GM12878 (cell line): ENCODE measurements at regions not wholly inside any gene's neighbourhood (a gene's known extent, or its start where the extent isn't known, plus 50 kb on each side); places are given as distances from the start of the nearest gene placed in this dataset.

ENCODE experiments used
- ATAC-seq: fragments of 200-7000 bp; cut with Tn5 transposase; 3 replicates; pipeline ENCODE4 v1.9.1; 2020; ENCODE audit warnings: mild to moderate bottlenecking, moderate library complexity
- BruUV-seq: library from RNA; stranded (reverse); fragments of 400-500 nt; replicated peaks from 2 replicates; lab custom pipeline; 2021; lab: Mats Ljungman, UMichigan
- CTCF ChIA-PET: fragments of 300-600 bp; sonication (Branson Sonifier 250); formaldehyde crosslinking; extraction: SDS; loops from one replicate; lab custom pipeline; 2021; ENCODE audit warnings: inconsistent platforms; lab: Yijun Ruan, JAX
- POLR2A ChIA-PET: fragments of 350-600 bp; formaldehyde crosslinking; extraction: SDS; loops from one replicate; lab custom pipeline; 2021; ENCODE audit warnings: inconsistent platforms; lab: Charles Lee
- RAD21 ChIA-PET: fragments of 300-600 bp; sonication (Branson Sonifier 250); formaldehyde crosslinking; loops from one replicate; lab custom pipeline; 2023; ENCODE audit warnings: antibody characterized with exemption; ENCODE audit not compliant: unreplicated experiment; lab: Charles Lee
- SMC1A ChIA-PET: fragments of 300-600 bp; sonication (Branson Sonifier 250); formaldehyde crosslinking; loops from one replicate; lab custom pipeline; 2023; ENCODE audit not compliant: unreplicated experiment, uncharacterized antibody; lab: Charles Lee
- DNase-seq: peaks from one replicate; pipeline ENCODE4 v3.0.0-alpha.2; 2011; ENCODE audit warnings: low read depth, low spot score
- FAIRE-seq: peaks from 3 replicates; lab custom pipeline; 2011; peaks lifted over from hg19 to GRCh38; lab: Jason Lieb, UNC
- H2AFZ ChIP-seq: 2 replicates; pipeline ENCODE4 v1.6.0; 2011; ENCODE audit warnings: low read depth, low read length, control low read depth; ENCODE audit not compliant: control insufficient read depth
- H3K27ac ChIP-seq: 2 replicates; pipeline ENCODE4 v1.5.1; 2011; ENCODE audit warnings: control low read depth; ENCODE audit not compliant: control insufficient read depth, insufficient read depth
- H3K27me3 ChIP-seq, 2 experiments: replicated peaks in 1 of 2; 2 replicates each; pipeline versions ENCODE4 v1.6.0 to v1.6.1; 2011; ENCODE audit warnings: low read length in 1 of 2; ENCODE audit not compliant: control insufficient read depth in 2 of 2, insufficient read depth in 2 of 2
- H3K36me3 ChIP-seq, 2 experiments: 2 replicates each; pipeline ENCODE4 v1.5.1; 2011; ENCODE audit warnings: low read length in 1 of 2; ENCODE audit not compliant: control insufficient read depth in 2 of 2, insufficient read depth in 2 of 2
- H3K4me1 ChIP-seq: 2 replicates; pipeline ENCODE4 v1.6.1; 2011; ENCODE audit warnings: mild to moderate bottlenecking, low read length, moderate library complexity, mixed read lengths; ENCODE audit not compliant: control insufficient read depth, insufficient read depth
- H3K4me2 ChIP-seq: 2 replicates; pipeline ENCODE4 v1.6.0; 2011; ENCODE audit warnings: control low read depth; ENCODE audit not compliant: control insufficient read depth, insufficient read depth
- H3K4me3 ChIP-seq: fragments of 200-600 bp; sonication (generic); 2 replicates; pipeline ENCODE4 v1.5.1; 2016
- H3K79me2 ChIP-seq: 2 replicates; pipeline ENCODE4 v1.6.0; 2011; ENCODE audit warnings: low read length; ENCODE audit not compliant: control insufficient read depth, insufficient read depth
- H3K9ac ChIP-seq: 2 replicates; pipeline ENCODE4 v1.8.0; 2011; ENCODE audit warnings: low read length, control low read depth, mixed read lengths; ENCODE audit not compliant: control insufficient read depth, insufficient read depth
- H3K9me3 ChIP-seq: replicated peaks from 3 replicates; pipeline ENCODE4 v1.5.1; 2011; ENCODE audit warnings: mild to moderate bottlenecking, low read length; ENCODE audit not compliant: control insufficient read depth, insufficient read depth
- H4K20me1 ChIP-seq: 2 replicates; pipeline ENCODE4 v1.6.0; 2011; ENCODE audit not compliant: control insufficient read depth, insufficient read depth
- ELK1 ChIP-seq: IDR thresholded peaks from 2 replicates; pipeline ENCODE4 v1.6.1; 2012; ENCODE audit warnings: low read depth, low read length, improper control_type of control experiment
- GABPA ChIP-seq: IDR thresholded peaks from 2 replicates; pipeline ENCODE4 v1.6.1; 2014; ENCODE audit warnings: antibody characterized with exemption, low read depth, mild to moderate bottlenecking, inconsistent platforms
- KDM1A ChIP-seq: fragments of 200-600 bp; sonication (generic); IDR thresholded peaks from 2 replicates; pipeline ENCODE4 v1.6.1; 2016; ENCODE audit warnings: borderline replicate concordance
- MTA2 ChIP-seq: fragments of 450-650 bp; IDR thresholded peaks from 2 replicates; pipeline ENCODE4 v1.6.1; 2016; ENCODE audit warnings: low read depth, mild to moderate bottlenecking, moderate library complexity
- MTA3 ChIP-seq: IDR thresholded peaks from 2 replicates; pipeline ENCODE4 v1.6.1; 2012; ENCODE audit warnings: low read length, inconsistent platforms, borderline replicate concordance
- SIX5 ChIP-seq: IDR thresholded peaks from 2 replicates; pipeline ENCODE4 v1.6.1; 2011; ENCODE audit warnings: mild to moderate bottlenecking, low read depth, low read length, moderate library complexity; ENCODE audit not compliant: severe bottlenecking
- TCF7 ChIP-seq: IDR thresholded peaks from 2 replicates; pipeline ENCODE4 v1.6.1; 2014; ENCODE audit warnings: antibody characterized with exemption, borderline replicate concordance
- USF1 ChIP-seq: IDR thresholded peaks from 2 replicates; pipeline ENCODE4 v1.6.1; 2011; ENCODE audit warnings: borderline replicate concordance, low read depth, mild to moderate bottlenecking, moderate library complexity, mixed read lengths, low read length; ENCODE audit not compliant: insufficient read depth; ENCODE audit errors: extremely low read length
- ZNF622 ChIP-seq: fragments of 450-650 bp; IDR thresholded peaks from 2 replicates; pipeline ENCODE4 v1.6.1; 2017; ENCODE audit warnings: mild to moderate bottlenecking, inconsistent platforms
- in situ Hi-C: fragments of 300-500 bp; cut with MboI; formaldehyde crosslinking; loops from 9 replicates; pipeline ENCODE4 v1.14.3; 2018; ENCODE audit warnings: mixed read lengths
- intact Hi-C: fragments of 100-400 bp; cut with micrococcal nuclease; formaldehyde crosslinking; loops from one replicate; pipeline ENCODE4 v1.14.2; 2022; ENCODE audit not compliant: unreplicated experiment
- TF ChIP-seq, protein P1 (sequence below): fragments of 450-650 bp; IDR thresholded peaks from 2 replicates; pipeline ENCODE4 v1.6.1; 2017; ENCODE audit warnings: borderline replicate concordance

DNA sequence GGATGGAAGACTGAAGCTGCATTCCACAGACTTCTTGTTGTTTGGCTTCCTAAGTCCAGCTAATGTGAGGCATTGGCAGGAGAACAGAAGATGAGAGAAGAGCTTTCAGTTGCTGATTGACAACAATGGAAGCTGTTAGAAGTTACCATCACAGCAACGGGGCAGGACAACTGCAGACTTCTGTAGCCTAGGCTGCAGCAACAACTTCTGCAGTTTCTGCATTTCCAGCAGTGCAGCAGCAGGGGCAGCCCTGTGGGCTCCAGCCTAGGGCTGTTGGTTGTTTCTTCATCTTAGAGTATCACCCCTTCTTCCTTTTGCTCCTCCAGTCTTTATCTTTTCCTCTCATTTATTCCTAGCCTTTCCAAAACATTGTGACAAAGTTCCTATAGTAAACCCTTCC, 528.8 kb upstream of the PTGER4 start (continued):
- TF ChIP-seq ELK1 = no peak

GRCh38 chr5:40141896-40142295, 537.8 kb upstream of the PTGER4 start:
- Histone ChIP-seq H2AFZ (no peak overlapping the region), H4K20me1 (no peaks in the 10 kb centered on the region), H3K9ac (no peak overlapping the region), H3K4me3 (no peak overlapping the region), H3K27me3 (no peaks in the 10 kb centered on the region; a peak in 1 of 4 replicates), H3K27ac (no peak overlapping the region), H3K9me3 (no peaks in the 10 kb centered on the region), H3K4me2 (no peak overlapping the region), H3K4me1 (no peaks in the 10 kb centered on the region), H3K79me2 (no peaks in the 10 kb centered on the region), H3K36me3 (no peaks in the 10 kb centered on the region)
- ChIA-PET POLR2A (no interaction called here), CTCF (no interaction called here), SMC1A (no interaction called here), RAD21 (no interaction called here)
- in situ Hi-C loops = no loop called here
- intact Hi-C loops = no loop called here
- BruUV-seq = no TSS peak
- no peak for FAIRE-seq
- no peak for ATAC-seq
- TF ChIP-seq GABPA (no peak), SIX5 (no peak), KDM1A (no peak), TCF7 (no peak), MTA3 (no peak), USF1 (no peak), MTA2 (no peak), ZNF622 (no peak)
- TF ChIP-seq, protein P1, sequence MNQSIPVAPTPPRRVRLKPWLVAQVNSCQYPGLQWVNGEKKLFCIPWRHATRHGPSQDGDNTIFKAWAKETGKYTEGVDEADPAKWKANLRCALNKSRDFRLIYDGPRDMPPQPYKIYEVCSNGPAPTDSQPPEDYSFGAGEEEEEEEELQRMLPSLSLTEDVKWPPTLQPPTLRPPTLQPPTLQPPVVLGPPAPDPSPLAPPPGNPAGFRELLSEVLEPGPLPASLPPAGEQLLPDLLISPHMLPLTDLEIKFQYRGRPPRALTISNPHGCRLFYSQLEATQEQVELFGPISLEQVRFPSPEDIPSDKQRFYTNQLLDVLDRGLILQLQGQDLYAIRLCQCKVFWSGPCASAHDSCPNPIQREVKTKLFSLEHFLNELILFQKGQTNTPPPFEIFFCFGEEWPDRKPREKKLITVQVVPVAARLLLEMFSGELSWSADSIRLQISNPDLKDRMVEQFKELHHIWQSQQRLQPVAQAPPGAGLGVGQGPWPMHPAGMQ = no peak
- no peak for DNase-seq
